Dedifferentiated amniotic fluid mesenchymal stem cell (primary cell): ENCODE measurements at regions not wholly inside any gene's neighbourhood (a gene's known extent, or its start where the extent isn't known, plus 50 kb on each side); places are given as distances from the start of the nearest gene placed in this dataset.
"Not testable (repeated sequence)": the region's sequence is repeated elsewhere in the genome, so short reads cannot be mapped to it uniquely, and the experiment has no call there.

ENCODE experiments used
- DNase-seq: peaks from one replicate; pipeline ENCODE4 v3.0.0-alpha.2; 2016; ENCODE audit errors: extremely low spot score

DNA sequence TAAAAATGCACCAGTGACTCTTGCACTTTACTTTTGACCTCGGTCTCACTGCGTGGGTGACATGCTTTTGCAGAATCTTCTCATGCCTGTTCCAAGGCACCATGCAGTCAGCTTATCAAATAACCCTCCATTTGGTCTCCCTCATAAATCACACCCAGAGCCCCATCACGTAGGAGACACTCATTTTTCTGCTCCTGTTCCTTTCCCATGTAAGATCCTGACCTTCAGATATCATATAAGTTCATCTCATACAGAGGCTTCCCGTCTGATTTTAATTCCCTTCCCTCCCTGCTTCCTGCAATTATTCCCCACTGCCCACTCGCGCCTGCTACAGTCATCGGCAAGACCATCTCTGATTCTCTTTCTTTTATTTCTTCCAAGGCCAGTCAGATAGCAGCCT lies 1226.3 kb upstream of the AUTS2 start:
- DNase-seq = no peak

DNA sequence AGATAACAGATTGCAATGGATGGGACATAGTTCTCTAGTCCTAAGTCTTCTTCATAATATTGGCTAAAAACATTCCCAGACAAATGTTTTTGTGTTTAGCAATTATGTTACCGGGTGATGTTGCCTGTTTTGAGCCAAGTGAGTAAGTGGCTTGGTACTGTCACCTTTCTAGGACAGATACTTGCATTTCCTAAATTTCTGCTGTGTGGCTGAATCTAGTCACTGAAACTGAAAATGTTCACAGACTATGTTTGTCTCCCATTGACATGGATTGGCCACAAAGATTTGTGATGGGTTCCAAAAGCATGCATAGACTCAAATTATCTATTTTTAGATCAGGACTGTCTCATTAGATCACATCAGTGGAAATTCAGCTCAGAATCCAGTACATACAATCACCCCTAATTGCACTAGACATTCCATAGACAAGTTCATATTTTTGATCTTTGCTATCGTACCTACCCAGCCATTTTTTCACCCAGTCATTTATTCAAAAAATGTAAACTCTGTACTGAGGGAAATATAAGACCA lies 1222.1 kb upstream of the AUTS2 start:
- DNase-seq = no peak

DNA sequence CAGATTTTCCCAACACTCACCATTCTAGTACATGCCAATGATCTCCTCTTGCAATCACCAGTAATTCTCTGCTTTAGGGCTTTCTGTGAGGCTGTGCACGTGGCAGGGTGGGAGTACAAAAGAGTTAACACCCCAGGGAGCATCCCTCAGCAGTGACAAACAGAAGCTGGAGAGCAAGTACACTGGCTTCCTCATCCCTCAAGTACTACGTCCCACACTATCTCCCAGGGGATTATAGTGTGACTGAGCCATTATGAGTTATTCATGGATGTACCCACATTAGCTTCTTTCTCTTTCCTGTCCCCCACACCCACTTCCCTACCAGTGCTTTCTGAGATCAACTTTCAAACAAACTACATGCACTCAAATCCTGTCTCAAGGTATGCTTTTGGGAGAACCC lies 1216.5 kb upstream of the AUTS2 start:
- no peak for DNase-seq

DNA sequence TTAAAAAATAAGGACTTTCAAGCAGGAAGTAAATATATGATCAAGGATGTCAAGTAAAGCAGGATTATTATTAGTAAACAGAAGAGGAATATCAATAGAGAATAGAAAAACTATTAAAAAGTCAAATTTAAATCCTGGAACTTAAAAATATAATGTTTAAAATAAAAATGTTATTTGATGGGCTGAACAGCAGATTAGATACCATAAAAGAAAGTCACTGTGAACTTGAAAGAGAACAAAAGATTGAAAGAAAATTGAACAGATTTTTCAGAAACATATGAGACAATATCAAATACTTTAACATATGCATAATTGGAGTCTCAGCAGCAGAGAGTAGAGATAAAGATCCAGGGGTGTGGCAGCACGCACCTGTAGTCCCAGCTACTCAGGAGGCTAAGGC lies 1213.7 kb upstream of the AUTS2 start:
- no peak for DNase-seq

DNA sequence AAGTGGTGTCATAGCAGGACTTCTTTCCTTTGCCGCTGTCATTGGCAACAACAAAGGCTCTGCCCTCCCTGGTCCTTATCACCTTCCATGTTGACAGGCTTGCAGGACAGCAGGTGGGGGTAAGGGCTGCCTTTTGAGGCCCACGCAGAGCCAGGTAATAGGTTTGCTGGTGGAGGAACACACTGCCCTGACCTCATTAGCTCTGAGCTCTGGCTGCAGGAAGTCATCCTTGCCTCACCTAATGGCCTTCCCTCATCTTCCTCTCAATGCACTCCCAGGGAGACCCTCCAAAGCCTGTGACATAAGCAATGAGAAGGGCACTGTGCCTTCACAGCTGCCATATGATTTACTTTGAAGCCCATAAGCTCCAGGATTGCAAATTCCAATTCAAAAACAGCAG lies 1205.2 kb upstream of the AUTS2 start:
- no peak for DNase-seq

DNA sequence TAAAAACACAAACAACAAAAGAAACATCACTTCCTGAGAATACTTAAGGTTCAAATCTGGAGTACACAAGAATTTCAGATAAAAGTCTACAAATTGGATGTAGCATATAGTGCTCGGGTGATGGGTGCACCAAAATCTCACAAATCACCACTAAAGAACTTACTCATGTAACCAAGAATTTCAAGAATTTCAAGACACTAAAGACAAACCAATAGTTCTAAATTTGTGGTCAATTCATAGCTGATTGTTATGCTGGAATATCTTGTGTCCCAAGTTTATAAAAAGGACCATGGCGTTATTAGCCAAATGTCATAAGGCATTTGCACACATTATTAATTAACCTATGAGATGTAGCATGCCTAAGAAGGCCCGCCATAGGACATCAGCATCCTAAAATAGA lies 1204.1 kb upstream of the AUTS2 start:
- DNase-seq = no peak

DNA sequence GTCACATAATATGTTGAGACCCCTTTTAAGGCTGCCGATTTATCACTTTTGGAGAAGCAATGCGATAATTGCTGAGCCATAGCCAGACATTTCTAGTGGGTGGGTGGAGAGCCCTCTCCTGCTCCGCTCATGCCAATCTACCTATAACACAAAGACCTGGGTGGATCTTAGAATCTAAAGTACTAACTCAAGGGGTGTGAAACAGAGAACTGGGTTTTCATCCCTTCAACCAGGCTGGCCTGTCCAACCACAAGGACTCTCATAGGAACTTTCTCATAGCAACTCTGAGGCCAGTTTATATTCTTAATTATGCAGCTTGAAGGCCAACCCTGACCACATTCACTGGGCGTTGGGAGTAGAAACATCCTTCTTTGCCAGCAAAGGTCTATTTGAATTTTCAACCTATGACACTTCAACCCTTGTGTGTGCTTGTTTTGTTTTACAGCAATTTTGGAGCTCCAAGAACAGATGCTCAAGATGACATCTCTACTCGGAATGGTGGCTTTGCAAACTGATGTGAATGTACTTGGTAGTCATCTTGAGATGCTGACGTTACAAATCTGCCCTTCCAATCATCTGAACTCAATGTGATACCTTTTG lies 1198.2 kb upstream of the AUTS2 start:
- no peak for DNase-seq

DNA sequence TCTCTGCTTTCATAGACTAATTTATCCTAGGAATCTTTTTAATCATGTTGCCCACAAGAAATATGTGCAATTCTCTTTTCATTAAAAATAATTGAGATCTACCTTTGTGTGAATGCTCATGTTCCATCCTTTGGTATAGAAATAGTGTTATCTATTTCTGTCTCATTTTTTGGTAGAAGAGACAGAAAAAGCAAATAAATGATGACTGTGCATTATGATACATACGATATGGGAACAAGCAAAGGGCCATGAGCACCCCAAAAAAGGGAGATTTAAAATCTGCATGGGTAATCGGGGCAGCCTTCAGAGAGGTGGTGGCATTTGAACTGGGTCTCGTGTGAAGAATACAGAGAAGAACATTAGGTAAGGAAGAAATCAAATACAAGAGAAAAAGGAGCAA lies 1197.5 kb upstream of the AUTS2 start:
- no peak for DNase-seq

DNA sequence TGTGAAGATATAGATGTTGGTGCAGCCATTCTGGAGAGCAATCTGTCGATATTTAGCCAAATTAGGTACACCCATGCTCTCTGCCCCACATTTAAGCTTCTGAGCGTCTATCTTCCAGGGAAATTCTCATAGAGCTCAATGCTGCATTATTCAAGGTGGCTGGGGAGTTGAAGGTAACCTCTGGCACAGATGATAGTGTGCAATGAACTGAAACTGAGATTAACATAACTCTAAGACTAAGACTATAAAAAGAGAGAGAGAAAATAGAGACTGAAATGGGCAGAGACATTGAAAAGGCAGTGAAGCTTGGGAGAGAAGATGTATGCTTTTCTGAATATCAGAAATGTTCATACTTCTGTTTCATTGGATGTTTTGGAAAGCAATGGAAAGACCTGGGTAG lies 1197.0 kb upstream of the AUTS2 start:
- DNase-seq = no peak

DNA sequence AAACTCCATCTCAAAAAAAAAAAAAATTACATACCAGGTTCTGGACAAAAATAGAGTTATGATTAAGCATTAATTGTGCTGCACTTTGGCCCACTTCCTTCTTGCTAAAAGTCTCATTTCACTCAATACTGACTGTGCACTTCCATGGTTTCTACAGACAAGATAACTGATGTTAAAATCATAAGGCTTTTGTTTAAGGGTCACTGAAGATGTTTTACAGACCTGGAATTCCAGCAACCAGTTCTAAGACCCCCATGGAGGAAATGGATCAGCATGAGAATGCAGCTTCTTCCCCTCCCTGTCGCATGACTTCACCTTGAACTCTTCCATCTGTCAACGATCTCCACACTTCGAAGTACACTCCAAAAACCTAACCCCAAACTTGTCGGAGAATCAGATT lies 1191.8 kb upstream of the AUTS2 start:
- DNase-seq = no peak

DNA sequence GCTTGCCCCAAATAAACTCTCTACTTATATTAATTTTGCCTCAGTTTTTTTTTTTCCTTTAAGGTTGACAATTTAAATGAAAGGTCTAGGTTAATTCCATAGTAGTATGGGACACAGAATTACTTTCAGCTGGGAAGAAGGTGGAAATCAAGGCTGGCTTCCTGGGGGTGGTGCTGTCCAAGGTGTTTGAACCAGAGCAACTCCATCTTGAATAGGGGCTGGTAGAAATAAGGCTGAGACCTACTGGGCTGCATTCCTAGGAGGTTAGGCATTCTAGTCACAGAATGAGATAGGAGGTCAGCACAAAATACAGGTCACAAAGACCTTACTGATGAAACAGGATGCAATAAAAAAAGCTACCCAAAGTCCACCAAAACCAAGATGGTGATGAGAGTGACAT lies 1190.8 kb upstream of the AUTS2 start:
- DNase-seq = no peak

DNA sequence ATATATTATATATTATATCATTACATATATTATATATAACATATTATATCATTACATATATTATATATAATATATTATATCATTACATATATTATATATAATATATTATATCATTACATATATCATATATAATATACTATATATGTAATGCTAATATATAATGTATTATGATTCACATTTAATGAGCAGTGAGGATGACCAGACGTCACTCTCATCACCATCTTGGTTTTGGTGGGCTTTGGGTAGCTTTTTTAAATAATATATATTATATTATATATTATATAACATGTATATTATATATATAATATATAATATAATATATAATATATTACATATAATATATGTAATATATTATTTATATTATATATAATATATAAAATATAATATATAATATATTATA lies 1189.4 kb upstream of the AUTS2 start:
- DNase-seq = no peak

DNA sequence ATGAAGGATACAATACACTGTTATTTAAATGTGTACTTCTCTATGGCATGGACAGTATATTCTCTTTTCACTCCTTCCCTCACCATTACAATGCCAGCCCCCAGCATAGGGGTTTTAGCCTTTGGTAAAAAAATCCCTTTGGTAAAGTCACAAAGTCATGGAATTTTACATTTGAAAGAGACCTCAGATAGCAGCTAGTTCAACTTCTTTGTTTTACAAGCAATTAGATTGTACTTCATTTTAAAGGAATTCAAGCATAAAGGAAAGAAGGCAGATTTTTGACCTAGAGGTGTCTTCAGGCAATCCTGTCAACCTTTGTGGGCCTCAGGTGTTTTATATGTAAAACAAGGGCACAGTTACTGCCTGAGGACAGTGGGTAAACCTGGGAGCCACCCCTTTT lies 1188.4 kb upstream of the AUTS2 start:
- no peak for DNase-seq

DNA sequence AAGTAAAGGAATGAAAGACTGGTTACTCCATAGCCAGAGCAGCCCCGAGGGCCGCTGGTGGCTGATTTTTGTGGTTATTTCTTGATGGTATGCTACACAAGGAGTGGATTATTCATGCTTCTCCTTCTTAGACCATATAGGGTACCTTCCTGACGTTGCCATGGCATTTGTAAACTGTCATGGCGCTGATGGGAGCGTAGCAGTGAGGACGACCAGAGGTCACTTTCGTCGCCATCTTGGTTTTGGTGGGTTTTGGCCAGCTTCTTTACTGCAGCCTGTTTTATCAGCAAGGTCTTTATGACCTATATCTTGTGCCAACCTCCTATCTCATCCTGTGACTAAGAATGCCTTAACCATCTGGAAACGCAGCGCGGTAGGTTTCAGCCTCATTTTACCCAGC lies 1187.6 kb upstream of the AUTS2 start:
- not testable (repeated sequence) for DNase-seq

DNA sequence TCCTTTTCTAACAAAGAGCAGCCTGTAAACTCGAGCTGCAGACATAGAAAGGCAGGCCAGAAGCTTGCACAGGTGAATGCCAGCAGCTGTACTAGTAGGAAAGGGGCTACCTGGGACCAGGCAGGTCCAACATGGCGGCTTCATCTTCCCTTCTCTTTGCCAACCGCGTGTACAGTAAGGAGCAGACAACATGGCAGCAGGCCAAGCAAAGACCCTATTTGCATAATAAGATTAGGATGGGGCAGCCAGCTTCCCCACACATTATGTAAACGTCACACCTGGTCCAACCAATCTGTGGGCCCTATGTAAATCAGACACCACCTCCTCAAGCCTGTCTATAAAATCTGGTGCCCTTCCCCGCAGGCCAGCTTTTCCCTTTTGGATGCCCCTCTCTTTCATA lies 1186.5 kb upstream of the AUTS2 start:
- no peak for DNase-seq

DNA sequence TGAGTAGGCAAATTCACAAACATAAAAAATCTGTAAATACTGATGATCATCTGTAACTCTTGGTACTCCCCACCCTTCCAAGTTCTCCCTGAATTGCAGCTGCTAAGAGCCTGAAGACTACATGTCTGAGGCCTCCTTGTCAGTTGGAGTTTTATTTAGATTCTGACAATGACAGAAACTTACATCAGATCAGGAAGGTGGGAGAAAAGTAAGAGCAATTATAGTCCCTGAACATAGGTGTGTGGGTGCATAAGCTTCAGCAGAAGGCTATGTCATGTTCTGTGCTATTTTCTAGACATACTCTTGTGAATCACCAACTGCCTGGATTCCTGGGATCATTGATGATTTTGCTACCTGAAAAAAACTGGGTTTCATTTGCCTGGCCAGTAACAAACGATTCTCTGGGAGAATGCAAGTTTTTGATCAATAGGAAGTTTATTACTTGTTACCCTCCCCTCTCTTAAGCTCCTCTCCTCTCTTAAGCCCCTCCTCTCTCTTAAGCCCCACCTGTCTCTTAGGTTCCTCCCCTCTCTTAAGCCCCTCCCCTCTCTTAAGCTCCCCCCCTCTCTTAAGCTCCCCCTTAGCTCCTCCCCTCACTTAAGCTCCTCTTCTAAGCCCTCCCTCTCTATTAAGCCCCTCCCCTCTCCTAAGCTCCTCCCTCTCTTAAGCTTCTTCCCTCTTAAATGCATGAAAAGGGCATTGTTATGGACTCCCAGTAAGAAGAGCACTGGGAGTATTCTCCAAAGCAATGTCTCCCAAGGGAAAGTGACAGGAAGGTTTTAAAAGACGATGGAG lies 1183.4 kb upstream of the AUTS2 start:
- DNase-seq = no peak

DNA sequence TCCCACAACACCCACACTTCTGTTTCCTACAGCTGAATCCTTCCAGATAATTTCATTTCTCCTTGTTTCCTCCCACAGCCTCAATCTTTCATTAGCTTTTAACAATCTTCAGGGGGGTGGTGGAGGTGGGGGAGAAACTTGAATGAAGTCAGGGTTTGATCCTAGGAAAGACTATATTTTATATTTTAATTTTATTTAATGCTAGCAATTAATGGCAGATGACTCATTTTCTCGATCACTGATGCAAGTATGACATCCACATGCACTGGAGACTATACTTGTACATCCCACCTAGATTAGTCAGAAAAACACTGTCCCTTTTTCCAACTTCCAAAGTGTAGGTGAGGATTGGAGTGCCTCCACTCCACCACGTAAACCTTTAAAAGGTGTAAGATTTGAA lies 1181.3 kb upstream of the AUTS2 start:
- no peak for DNase-seq

DNA sequence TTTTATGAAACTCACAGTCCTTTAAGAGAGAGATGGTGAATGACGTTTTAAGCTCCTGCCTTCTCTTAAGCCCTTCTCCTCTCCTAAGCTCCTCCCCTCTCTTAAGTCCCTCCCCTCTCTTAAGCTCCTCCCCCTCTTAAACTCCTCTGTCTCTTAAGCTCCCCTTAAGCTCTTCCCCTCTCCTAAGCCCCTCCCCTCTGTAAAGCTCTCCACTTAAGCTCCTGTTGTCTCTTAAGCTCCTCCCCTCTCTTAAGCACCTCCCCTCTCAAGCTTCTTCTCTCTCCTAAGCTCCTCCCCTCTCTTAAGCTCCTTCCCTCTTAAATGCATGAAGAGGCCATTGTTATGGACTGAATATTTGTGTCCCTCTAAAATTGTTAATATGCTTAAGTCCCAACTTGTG lies 1180.6 kb upstream of the AUTS2 start:
- no peak for DNase-seq

DNA sequence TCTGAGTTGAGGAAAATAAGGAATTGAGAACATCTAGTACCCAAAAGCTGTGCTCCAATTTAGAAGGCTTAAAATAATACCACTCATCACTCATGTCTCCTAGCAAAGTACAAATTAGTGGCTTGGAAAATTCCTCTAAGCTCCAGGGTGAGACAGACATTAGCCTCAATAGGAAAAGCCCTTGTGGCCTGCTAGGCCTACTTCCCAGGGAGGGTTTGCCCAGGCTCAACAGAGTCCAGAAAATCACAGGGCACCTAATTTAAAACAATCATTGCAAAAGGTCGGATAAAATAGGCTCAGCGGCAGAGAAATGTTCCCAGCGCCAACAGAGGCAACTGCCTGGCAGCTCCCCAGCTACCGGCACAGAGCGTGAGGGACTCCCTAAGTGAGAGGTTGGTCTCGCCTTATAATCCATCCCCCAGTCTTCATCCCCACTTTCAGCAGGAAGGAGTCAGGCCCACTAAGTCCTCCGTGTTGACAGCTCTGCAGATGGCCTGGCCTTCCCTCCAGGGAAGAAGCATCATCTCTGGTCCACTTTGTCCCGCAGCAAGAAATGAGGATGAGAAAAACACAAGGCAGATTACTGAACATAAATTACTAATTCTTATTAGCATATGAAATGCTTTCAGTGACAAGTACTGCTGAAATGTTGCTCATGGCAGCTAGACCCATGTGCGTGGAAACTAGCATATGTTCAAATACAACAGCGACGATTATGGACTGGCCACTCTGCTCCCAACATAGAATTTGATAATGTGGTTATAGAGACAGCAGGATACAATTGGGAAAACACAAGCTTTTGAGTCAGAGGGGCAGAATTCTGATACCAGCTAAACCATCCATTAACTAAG lies 1177.7 kb upstream of the AUTS2 start:
- no peak for DNase-seq

DNA sequence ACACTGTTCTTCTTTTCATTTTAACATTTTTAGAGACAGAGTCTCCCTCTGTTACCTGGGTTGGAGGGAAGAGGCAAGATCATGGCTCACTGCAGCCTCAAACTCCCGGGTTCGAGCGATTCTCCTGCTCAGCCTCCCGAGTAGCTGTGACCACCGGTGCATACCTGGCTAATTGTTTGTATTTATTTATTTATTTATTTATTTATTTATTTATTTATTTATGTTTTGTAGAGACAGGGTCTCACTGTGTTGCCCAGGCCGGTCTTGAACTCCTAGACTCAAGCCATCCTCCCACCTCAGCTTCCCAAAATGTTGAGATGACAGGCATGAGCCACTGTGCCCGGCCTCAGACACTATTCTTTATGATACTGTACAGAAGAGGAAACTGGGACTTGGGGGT lies 1176.6 kb upstream of the AUTS2 start:
- no peak for DNase-seq

DNA sequence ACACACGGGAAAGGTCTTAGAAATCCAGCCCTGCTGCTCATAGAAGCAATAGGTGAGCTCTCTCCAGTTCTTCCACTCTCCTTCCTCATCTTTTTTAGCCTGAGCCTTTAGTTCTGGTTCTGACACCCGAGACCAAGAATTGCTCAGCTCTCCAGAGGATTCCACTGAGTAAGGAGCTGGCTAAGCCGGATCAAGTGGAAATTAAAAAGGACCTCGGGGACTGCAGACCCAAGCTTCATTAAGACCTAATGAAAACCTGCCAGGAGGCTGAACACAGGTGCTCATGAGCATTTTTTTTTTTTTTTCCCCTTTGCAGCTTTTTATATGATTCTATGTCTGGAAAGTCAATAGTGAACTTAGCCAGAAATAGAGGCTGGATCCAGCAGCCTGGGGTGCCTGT lies 1176.0 kb upstream of the AUTS2 start:
- DNase-seq = no peak

DNA sequence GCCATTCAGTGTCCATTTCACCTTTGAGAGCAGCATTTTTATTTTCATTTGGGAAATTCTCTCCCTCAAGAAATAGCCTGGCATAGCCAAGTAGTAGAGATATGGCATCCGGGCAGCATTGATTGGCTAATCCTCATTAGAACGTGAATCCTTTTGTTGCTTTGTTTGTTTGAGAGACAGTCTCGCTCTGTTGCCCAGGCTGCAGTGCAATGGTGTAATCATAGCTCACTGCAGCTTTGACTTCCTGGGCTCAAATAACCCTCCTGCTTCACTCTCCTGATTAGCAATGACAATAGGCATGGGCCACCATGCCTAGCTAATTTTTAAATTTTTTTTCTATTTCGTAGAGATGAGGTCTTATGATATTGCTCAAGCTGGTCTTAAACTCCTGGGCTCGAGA lies 1174.9 kb upstream of the AUTS2 start:
- DNase-seq = no peak
